Left hindlimb (tissue), 1 donor: ENCODE measurements at regions not wholly inside any gene's neighbourhood (a gene's known extent, or its start where the extent isn't known, plus 50 kb on each side); places are given as distances from the start of the nearest gene placed in this dataset.
A peak's percentile ranks its signal among the peaks of the same experiment; 100 is the strongest.
"Not testable (repeated sequence)": the region's sequence is repeated elsewhere in the genome, so short reads cannot be mapped to it uniquely, and the experiment has no call there.

Experiments used
- DNase-seq: peaks from one replicate; pipeline ENCODE4 v3.0.0-alpha.2; 2018

DNA sequence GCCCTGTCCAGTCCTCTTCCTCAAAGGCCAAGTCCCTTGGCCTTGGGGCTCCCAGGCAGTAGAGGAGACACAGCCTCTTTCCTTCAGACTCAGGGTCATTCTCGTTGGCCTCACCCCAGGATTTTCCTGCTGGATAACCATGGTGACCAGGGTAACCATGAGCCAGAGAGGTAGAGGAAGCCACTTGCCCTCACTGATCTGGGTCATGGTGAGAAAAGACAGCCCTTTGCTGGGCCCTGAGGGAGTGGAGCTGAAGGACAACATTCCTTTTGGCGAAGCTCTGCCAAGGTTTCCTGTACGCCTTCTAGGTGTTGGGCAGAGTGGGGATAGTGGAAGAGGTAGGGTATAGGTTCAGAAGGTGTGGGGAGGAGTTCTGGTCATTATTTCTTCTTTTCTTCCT is 53.1 kb upstream of the WNT4 start:
- no peak for DNase-seq

DNA sequence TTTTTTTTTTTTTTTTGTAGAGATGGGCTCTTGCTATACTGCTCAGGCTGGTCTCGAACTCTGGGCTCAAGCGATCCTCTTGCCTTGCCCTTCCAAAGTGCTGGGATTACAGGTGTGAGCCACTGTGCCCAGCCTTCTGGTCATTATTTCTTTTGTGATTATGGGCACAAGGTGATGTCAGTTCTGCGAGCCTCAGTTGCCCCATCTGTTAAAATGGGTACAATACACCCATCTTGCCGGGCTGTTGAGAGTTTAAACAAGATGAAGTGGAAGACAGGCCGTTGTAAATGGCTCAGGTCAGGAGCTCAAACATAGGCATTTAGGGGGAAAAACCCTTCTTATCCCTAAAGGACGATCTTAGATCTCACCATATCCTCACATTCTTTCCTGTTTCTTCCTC is 53.7 kb upstream of the WNT4 start:
- no peak for DNase-seq

DNA sequence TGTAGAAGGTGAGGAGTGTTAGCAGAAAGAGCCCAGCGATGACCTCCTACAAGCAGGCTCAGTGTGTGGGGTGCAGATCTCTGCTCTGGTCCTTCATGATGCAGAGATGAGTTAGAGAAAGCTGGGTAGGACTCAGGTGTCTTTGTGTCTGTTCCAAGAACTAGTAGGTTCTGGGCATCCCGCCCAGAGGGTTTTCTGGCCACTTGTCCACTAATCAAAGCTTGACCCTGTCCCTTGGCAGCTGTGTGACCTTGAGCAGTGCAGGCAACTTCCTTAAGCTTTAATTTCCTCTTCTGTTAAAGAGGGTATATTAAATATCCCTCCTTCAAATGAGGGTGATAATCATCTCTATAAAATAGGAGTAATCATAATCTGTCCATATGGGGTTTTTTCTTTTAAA is 54.7 kb upstream of the WNT4 start:
- DNase-seq = no peak

DNA sequence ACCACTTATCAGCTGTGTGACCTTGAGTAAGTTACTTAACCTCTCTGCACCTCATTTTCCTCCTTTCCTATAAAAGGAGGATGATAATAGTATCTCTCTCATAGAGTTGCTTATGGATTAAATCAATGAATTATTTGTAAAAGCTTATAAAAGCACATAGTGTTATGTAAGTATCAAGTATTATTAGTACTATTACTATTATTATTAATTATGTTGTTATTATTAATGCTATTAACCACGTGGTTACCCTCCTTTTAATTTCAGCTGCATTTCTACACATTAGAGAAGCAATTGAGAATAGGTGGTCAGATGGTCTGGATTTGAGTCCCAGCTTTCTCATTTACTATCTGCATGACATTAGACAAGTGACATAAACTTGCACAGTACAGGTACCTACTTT is 58.1 kb upstream of the WNT4 start:
- no peak for DNase-seq

DNA sequence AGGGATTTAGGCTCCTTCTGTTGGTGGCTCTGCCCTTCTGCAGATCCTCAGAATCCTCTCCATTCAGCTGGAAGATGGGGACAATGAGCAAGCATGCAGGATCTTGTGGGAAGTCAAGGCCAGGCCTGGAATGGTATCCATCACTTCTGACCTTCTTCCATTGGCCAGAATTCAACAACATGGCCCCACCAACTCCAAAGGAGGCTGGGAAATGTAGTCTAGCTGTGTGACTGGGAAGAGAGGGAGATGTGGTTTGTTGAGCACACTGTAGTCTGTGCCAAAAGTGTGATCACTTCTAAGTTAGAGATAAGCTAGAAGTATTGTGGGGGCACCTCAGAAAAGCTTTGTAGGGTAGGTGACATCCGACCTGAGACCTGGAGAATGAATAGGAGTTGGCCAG is 60.4 kb upstream of the WNT4 start:
- no peak for DNase-seq

DNA sequence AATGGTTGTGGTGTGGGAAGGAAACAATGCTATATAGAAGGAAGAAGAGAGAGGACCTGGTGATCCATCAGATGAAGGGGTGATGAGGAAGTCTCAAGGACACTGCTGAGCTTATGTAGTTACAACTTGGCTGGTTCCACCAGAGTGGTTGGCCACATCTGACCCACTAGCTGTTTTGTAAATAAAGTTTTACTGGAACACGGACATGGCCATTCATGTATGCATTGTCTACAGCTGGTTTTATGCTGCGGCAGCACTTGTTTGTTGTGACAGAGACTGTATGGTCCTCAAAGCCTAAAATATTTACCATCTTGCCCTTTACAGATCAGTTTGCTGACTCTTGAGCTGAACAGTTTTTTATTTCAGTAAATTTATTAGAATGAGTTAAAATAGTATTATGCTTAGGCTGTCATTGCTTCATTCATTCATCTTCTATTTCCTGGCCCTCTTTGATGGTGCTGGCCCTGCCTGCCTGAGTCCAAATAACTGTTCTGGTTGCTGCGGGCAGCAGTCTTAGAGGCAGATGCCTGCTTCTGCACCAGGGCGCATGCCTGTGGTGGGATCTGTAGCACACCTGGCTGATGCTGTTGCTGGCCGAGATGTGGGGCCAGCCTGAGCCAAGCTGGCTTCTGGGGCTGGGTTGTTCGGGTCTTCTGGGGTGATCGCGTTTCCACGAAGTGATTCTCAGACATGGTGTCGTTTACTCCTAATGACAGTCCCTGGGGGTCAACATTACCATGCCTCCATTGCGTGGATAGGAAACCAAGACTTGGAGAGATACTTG is 61.4 kb upstream of the WNT4 start:
- no peak for DNase-seq

DNA sequence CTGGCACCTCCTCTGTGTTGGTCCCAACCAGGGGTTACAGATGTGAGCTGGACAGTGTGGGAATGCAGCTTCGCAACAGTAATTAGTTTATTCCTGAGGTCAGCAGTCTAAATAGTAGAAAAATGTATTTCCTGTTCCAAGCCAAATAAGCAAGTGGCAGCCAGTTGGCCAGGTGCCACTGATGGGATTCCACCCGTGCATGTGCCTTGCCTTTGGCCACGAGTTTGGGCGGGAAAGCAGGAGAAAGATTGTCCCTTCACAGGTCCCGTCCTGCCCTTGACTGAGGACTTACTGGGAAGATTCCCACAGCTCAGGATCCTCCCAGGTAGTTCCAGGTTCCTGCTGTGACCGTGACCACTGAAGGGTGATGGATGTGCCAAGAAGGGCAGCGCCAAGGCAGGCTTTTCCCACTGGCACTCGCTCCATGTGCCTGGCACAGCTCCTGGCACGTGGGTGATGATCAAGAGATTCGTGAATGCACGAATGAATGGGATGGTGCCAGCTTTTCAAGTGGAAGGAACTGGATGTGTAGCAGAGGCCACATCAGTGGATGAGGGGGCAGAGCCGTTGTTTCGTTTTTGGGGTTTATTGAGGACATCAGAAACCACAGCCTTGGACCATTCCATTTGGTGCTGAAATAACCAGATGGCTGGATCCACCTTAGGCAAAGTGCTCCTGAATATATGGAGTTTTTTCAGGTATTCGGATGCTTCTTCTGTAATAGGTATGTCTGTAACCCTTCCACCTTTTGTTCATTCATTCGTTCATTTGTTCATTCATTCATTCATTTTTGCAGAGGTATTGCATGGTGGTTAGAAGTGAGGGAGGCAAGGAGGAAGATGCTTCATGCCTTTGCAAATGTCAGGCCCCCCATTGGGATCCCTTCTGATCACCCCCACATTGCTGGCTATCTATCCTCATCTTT is 62.4 kb upstream of the WNT4 start:
- DNase-seq = peak; percentile 49

DNA sequence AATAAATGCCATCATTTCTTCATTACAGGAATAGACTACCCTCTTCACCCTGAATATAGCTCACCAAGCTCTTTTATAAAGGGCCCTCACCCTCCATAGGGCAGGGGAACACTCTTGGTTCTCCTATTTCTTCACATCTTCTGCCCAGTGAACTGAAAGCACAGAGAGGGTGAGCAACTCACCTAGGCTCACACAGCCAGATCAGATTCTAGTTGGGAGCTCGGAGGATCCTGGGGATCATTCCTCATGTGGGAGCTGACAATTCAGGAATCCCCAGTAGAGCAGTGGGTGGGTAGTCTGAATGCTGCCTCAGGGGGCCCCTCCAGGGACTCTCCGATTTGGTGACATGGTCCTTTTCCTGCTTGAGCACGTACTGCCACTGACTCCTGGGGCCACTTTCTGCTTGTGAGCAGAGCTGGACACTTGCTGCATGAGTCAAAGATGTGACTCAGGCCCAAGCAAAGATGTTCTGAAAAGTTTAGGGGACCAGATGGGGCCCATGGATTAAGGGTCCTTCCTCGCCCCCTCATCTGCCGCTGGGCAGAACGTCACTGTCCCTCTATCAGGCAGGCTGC is 63.7 kb upstream of the WNT4 start:
- no peak for DNase-seq

DNA sequence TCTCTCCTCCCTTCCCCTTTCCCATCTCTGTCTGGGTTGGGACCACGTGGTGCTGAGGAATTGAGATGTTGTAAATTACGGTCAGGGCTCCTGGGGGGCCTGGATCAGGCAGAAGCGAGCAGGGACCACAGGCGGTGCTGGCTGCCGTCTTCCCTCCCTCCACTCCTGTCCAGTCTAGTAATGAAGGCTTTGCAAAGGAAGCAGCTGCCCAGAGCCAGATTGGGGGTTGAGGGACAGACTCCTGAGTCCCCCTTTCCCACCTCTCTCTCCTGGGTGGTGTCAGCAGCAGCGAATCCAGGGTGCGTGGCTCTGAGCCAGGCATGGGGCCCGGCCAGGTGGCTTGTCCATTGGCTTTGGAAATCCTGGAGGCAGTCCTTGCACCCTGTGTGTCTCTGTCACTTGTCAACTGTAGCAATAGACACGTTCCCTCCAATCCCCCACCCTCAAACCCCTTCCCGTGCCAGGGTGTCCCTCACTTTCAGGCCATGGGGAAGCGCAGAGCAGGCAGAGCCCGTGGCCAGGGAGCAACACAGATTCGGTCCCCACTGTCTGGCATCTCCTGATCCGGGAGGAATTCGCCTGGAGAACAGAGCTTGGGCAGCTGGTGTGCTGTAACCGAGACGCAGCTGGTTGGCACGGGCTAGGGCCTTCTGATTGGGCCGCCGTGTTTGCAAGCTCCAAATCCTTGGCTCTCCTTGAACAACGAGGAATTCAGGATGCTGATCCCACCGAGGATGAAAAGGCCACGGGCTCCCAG is 64.8 kb upstream of the WNT4 start:
- DNase-seq = peak; percentile 78

DNA sequence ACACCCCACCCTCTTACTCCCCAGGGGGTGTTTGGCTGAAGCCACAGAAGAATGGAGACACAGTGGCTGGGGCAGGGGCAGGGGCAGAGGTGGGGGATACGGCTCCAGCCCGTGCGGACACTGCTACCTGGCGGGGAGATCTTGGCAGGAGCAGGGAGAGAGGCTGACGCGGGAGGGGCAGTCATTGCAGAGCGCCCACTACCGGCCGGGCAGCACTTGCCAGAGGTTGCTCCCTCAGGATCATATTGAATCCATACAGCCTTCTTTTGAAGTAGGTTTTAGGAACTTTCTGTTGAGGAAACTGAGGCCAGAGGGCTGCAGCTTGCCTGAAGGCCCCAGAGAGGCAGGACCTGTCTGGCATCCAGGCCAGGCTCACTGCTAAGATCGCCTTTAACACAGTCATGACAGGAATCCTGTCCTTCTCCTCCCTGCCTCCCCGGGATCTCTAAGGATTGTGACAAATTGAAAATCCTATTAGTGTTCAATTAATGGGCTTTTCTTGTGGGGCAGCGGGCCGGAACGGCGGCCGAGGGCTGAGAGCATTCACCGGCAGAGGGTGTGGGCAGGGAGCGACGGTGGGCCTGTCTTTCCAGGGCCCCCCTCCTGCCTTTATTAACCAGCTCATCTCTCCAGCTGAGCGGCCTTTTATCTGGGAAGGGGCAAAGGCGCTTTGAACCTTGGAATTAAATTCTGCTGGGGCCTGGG is 65.5 kb upstream of the WNT4 start:
- no peak for DNase-seq

DNA sequence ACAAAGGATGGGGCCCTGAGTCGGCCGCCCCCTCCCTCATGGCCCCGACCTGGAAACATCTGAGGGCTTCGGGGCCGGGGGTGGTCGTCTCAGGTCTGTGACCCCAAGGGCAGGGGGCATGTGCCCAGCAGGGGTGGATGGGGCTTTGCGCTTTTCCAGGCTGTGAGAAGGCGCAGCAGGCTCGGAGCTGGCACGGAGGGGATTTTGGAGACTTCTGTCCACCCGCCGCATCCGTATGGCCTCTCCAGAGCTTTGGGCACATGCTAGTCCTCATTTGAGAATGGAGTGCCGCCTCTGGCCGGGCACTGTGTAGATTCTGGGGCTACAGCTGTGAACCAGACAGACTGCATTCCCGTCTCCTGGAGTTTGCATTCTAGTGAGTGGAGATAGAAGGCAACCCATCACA is 66.1 kb upstream of the WNT4 start:
- DNase-seq = no peak

DNA sequence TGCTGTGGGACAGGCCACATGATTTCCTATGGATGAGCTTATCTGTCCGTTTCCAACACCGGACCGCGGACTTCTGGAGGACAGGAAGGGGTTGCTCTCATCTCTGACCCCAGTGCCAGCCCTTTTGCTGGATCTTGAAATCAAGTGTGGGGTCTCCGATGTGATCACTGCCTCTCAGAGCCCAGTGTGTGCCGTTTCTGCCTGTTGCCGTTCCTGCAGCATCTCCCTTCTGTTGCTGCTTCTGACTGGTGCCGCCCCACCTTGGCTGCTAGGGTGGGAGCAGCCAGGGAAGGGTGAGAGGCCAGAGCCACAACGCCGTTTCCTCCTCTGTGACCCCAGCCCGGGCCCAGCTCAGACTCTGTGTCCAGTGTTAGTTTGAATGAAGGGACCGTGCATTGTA is 67.3 kb upstream of the WNT4 start:
- no peak for DNase-seq

DNA sequence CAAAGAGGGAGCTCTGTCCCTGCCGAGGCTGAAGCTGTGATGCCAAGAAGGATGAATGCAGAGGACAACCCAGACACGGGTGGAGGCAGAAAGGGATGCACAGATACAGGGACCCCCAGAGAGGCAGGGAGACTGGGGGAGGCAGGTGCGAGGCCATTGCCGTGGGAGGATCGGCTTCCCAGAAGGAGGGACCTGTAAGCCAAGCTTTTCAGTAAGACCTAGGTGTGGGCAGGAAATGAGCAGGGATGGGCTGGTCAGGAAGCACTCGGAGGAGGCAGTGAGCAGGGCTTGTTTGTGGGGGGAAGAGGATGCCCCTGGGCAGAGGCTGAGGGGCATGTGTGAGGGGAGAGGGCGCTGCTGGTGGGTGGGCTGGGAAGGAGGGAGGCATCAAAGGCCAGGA is 67.7 kb upstream of the WNT4 start:
- no peak for DNase-seq

DNA sequence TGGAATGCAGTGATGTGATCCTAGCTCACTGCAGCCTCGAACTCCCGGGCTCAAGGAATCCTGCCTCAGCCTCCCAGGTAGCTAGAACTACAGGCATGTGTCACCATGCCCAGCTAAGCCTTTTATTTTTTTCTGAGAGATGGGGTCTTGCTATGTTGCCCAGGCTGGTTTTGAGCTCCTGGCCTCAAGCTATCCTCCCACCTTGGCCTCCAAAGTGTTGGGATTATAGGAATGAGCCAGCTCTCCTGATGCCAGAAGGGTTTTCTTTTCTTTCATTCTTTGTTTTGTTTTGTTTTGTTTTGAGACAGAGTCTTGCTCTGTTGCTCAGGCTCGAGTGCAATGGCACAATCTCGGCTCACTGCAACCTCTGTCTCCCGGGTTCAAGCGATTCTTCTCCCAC is 68.6 kb upstream of the WNT4 start:
- not testable (repeated sequence) for DNase-seq

DNA sequence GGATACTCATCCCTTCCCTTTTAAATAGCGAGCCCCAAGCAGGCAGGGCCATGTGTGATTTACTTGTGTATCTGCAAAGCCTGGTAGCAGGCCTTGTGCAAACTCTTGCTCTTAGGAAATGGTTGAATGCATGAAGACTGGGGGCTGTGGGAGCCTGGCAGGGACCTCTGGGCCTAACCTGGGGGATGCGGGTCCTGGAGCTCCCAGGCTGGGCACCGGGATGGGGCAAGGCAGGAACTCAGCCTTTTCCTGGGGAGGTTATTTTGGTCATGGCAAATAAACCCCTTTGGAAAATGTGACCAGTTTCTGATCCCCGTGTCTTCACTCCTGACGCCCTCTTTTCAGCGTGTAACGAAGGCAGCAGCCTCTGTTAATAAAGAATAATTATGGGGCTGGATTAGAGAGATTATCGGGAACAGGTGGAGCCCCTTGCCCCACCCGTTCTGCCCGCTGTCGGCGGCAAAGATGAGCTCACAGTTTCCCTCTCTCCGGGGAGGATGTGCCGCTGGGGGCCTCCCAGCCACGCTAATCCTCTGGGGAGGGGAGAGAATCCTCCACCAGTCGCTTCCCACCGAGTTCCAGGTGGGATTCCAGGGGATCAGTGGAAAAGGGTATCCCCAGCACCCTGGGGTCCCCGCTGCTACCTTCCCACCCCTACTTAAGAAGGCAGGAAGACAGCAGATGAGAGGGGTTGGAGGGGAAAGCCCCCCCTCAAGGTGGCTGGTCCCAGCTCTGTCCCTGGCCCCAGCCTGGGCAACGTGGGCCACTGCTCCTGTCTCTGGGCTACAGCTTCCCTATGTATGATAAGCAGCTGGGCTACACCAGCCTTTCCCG is 69.7 kb upstream of the WNT4 start:
- no peak for DNase-seq

DNA sequence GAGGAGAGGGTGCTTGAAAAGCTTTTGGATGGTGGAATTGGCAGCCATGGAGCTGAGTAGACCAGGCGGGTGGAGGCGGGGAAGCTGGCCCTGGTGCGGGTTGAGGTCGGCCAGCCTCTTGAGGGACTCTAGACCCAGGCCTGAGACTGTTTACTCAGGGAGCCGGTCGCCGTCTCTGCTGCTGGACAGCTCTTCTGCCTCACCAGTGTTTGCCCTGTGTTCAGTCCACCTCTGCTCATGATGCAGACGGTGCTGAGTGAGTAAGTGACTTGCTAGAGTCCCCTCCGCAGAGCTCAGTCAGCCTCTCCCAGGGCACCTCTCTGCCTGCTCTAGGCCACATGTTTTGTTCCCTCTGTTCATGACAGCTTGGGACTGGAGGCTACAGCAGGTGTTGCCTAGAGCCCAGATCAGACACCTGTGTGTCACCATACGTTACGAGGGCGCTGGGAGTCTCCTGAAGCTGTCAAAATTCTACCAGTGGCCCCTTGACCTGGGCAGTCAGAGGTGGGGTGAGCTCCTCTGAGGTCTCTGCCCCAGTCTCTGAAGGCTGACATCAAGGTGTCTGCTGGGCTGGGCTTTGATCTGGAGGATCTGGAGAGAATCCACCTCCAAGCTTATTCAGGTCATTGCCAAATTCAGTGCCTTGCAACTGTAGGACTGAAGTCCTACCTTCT is 73.5 kb upstream of the WNT4 start:
- DNase-seq = no peak

DNA sequence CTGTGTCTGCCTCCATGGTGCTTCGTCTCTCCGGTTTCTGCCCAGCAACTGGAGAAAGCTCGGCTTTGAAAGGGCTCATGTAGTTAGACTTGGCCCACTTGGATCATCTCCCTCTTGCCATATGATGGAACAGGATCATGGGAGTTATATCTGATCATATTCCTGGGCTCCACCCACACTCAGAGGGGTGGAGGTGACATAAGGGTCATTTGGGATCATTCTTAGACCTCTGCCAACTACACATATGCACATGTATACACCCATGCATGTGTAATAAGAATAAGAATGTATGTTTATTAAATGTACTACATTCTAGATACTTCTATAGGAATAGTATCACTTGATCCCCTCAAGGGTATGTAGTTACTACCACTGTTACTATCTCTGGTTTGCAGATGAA is 74.1 kb upstream of the WNT4 start:
- DNase-seq = no peak

DNA sequence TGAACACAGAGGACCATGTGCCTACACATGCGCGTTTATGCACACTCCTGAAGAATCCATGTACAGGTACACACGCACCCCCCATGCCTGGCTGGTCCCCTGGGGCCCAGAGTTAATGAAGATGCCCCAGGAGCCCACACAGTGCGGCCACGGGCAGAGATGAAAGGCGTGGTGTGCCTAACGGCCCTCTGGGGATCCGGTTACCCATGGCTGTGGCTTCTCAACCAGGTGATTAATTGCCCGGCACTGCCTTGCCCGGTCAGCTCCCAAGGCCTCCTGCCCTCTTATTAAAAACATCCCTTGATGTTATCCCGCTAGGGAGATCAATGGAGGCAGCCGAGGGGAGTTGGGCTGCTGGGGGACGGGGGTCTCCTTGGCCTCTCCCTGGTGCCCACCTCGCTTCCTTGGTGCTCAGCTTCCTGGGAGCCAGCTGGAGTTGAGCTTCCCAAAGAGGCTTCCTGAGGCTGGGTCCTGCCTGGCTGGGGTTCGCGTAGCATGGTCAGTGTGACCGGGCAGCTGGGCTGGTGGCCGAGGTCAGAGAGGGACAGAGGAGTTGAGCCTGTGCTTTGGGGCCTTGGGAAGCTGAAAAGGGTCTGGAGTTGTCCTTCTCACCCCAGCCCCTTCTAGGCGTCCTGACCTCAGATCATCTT is 75.0 kb upstream of the WNT4 start:
- DNase-seq = no peak

DNA sequence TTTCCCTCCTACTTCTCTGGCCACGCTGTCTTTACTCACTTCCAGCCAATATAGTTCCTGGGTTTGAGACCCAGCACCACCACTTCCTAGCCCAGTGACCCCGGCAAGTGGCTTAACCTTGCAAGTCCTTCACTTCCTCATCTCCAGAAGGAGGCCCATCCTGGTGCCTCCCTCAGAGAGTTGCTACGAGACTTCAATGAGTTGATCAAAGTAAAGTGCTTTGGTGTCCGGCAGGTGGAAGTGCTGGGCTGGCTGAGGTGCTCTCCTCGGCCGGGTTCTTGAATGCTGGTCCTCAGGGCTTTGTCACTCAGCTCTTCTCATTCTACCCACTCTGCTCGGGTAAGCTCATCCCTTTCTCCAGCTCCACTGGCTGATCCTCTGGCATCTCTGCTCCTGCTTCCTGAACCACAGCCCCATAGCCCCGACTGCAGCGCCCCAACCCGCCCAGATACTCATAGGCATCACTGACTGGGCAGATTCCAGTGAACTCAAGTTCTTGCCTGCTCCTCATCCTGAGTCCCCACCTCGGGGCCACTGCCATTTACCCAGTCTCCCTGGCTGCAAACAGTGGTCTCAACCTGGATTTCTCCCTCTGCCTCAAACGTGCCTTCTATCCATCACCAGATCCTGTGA is 75.8 kb upstream of the WNT4 start:
- no peak for DNase-seq

DNA sequence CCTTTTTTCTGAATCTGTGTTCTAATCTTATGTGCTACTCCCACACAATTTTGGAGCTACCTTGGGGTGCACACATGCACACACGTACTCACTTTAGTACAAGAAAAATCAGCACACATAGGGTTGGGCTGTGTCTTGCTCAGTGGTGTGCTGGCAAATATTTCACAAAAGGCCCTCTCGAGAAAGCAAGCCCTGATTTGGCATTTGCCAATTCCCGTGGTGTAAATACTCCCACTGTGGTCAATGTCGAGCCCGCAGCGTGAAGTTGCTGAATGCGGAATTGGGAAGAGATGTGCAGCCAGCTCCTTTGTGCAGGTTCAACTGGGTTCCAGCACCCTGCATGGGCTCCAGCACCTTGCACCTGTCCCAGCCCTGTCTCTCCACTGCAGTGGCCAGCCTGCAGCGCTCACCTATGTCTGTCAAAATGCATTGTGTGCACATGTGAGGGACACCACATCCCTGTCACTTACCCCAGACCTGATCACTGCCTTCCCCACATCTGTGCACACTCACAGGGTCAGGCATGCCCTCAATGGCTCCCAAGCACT is 78.4 kb upstream of the WNT4 start:
- DNase-seq = no peak
